Stimulated activated naive CD8-positive, alpha-beta T cell treated with anti-CD3 and anti-CD28 coated beads, Interleukin-15, Interleukin-2, amounts not matched to agents 100 ng/mL and 50 ng/mL, for 24 hours (primary cell): ENCODE measurements at regions not wholly inside any gene's neighbourhood (a gene's known extent, or its start where the extent isn't known, plus 50 kb on each side); places are given as distances from the start of the nearest gene placed in this dataset.

ENCODE experiments used
- H3K27ac Mint-ChIP-seq: one replicate; pipeline ENCODE4 v1.8.0; 2021; ENCODE audit warnings: mild to moderate bottlenecking, mixed read lengths
- H3K27me3 Mint-ChIP-seq: one replicate; pipeline ENCODE4 v1.8.0; 2021; ENCODE audit warnings: mixed read lengths
- H3K36me3 Mint-ChIP-seq: one replicate; pipeline ENCODE4 v1.8.0; 2021; ENCODE audit warnings: low read depth, mixed read lengths
- H3K4me1 Mint-ChIP-seq: one replicate; pipeline ENCODE4 v1.8.0; 2021; ENCODE audit warnings: low read depth, mixed read lengths
- H3K4me3 Mint-ChIP-seq: one replicate; pipeline ENCODE4 v1.8.0; 2021; ENCODE audit warnings: mild to moderate bottlenecking, mixed read lengths
- H3K9me3 Mint-ChIP-seq: one replicate; pipeline ENCODE4 v1.8.0; 2021; ENCODE audit warnings: mixed read lengths

- peaks cover 8% of the 10 kb centered on the region for H3K4me1 Mint-ChIP-seq
- H3K4me3 Mint-ChIP-seq, result no peak overlapping the region
- H3K9me3 Mint-ChIP-seq, result peaks cover 18% of the 10 kb centered on the region
- no peaks in the 10 kb centered on the region for H3K36me3 Mint-ChIP-seq
- no peak overlapping the region for H3K27ac Mint-ChIP-seq
- no peaks in the 10 kb centered on the region for H3K27me3 Mint-ChIP-seq
These were observed 436.4 kb downstream of the RFC3 start for GRCh38 chr13:34254366-34254765.

- Mint-ChIP-seq H3K27ac (no peak overlapping the region), H3K9me3 (peaks cover 18% of the 10 kb centered on the region), H3K27me3 (no peaks in the 10 kb centered on the region), H3K4me1 (peaks cover 8% of the 10 kb centered on the region), H3K4me3 (no peak overlapping the region), H3K36me3 (no peaks in the 10 kb centered on the region)
These were observed 437.8 kb downstream of the RFC3 start for GRCh38 chr13:34255711-34256110.

GRCh38 chr13:34256236-34256635 lies 438.3 kb downstream of the RFC3 start:
- H3K27ac Mint-ChIP-seq, result no peak overlapping the region

GRCh38 chr13:34257966-34258365 lies 440.0 kb downstream of the RFC3 start:
- Mint-ChIP-seq H3K4me3 (peak overlapping the region; percentile 19), H3K27ac (no peak overlapping the region), H3K9me3 (peaks cover 16% of the 10 kb centered on the region), H3K27me3 (no peaks in the 10 kb centered on the region), H3K4me1 (peaks cover 8% of the 10 kb centered on the region), H3K36me3 (no peaks in the 10 kb centered on the region)

More at GRCh38 chr13:34256236-34256635, 438.3 kb downstream of the RFC3 start:
- peaks cover 18% of the 10 kb centered on the region for H3K9me3 Mint-ChIP-seq
- H3K4me3 Mint-ChIP-seq, result no peak overlapping the region
- H3K36me3 Mint-ChIP-seq, result no peaks in the 10 kb centered on the region
- H3K4me1 Mint-ChIP-seq, result peaks cover 8% of the 10 kb centered on the region
- H3K27me3 Mint-ChIP-seq, result no peaks in the 10 kb centered on the region

- Mint-ChIP-seq H3K4me1 (peaks cover 8% of the 10 kb centered on the region), H3K36me3 (no peaks in the 10 kb centered on the region), H3K9me3 (peaks cover 19% of the 10 kb centered on the region), H3K4me3 (no peak overlapping the region), H3K27ac (no peak overlapping the region), H3K27me3 (no peaks in the 10 kb centered on the region)
These were observed 440.9 kb downstream of the RFC3 start for GRCh38 chr13:34258646-34259386.

- Mint-ChIP-seq H3K9me3 (peaks cover 6% of the 10 kb centered on the region), H3K27me3 (no peaks in the 10 kb centered on the region), H3K4me3 (no peak overlapping the region), H3K4me1 (no peaks in the 10 kb centered on the region), H3K36me3 (no peaks in the 10 kb centered on the region), H3K27ac (no peak overlapping the region)
These were observed 445.7 kb downstream of the RFC3 start for GRCh38 chr13:34263681-34264080.

GRCh38 chr13:34265046-34265679 lies 447.2 kb downstream of the RFC3 start:
- Mint-ChIP-seq H3K4me3 (no peak overlapping the region), H3K27me3 (no peaks in the 10 kb centered on the region), H3K36me3 (no peaks in the 10 kb centered on the region), H3K4me1 (no peaks in the 10 kb centered on the region), H3K27ac (no peak overlapping the region), H3K9me3 (peaks cover 5% of the 10 kb centered on the region)

GRCh38 chr13:34276764-34277163 lies 458.8 kb downstream of the RFC3 start:
- no peak overlapping the region for H3K27ac Mint-ChIP-seq
- no peaks in the 10 kb centered on the region for H3K27me3 Mint-ChIP-seq
- peaks cover 6% of the 10 kb centered on the region for H3K9me3 Mint-ChIP-seq
- no peaks in the 10 kb centered on the region for H3K36me3 Mint-ChIP-seq
- H3K4me3 Mint-ChIP-seq, result no peak overlapping the region
- H3K4me1 Mint-ChIP-seq, result no peaks in the 10 kb centered on the region

GRCh38 chr13:34277936-34278335 lies 460.0 kb downstream of the RFC3 start:
- no peak overlapping the region for H3K4me3 Mint-ChIP-seq
- H3K36me3 Mint-ChIP-seq, result no peaks in the 10 kb centered on the region
- no peak overlapping the region for H3K27ac Mint-ChIP-seq
- no peaks in the 10 kb centered on the region for H3K4me1 Mint-ChIP-seq
- H3K9me3 Mint-ChIP-seq, result peaks cover 6% of the 10 kb centered on the region
- H3K27me3 Mint-ChIP-seq, result no peaks in the 10 kb centered on the region

- H3K27me3 Mint-ChIP-seq, result no peaks in the 10 kb centered on the region
- H3K36me3 Mint-ChIP-seq, result no peaks in the 10 kb centered on the region
- H3K4me1 Mint-ChIP-seq, result no peaks in the 10 kb centered on the region
- H3K4me3 Mint-ChIP-seq, result no peak overlapping the region
- H3K27ac Mint-ChIP-seq, result no peak overlapping the region
- peaks cover 9% of the 10 kb centered on the region for H3K9me3 Mint-ChIP-seq
These were observed 460.8 kb downstream of the RFC3 start for GRCh38 chr13:34278780-34279179.

GRCh38 chr13:34290661-34291060 lies 472.7 kb downstream of the RFC3 start:
- Mint-ChIP-seq H3K27me3 (peaks cover 3% of the 10 kb centered on the region), H3K4me3 (no peak overlapping the region), H3K9me3 (peaks cover 9% of the 10 kb centered on the region), H3K4me1 (no peaks in the 10 kb centered on the region), H3K27ac (no peak overlapping the region), H3K36me3 (no peaks in the 10 kb centered on the region)

- Mint-ChIP-seq H3K4me1 (no peaks in the 10 kb centered on the region), H3K27ac (no peak overlapping the region), H3K27me3 (no peaks in the 10 kb centered on the region), H3K4me3 (no peak overlapping the region), H3K36me3 (no peaks in the 10 kb centered on the region), H3K9me3 (no peaks in the 10 kb centered on the region)
These were observed 476.7 kb downstream of the RFC3 start for GRCh38 chr13:34294483-34295129.

- no peak overlapping the region for H3K27ac Mint-ChIP-seq
- no peaks in the 10 kb centered on the region for H3K27me3 Mint-ChIP-seq
- H3K4me3 Mint-ChIP-seq, result no peak overlapping the region
- no peaks in the 10 kb centered on the region for H3K4me1 Mint-ChIP-seq
- H3K9me3 Mint-ChIP-seq, result peaks cover 15% of the 10 kb centered on the region
- H3K36me3 Mint-ChIP-seq, result no peaks in the 10 kb centered on the region
These were observed 482.6 kb downstream of the RFC3 start for GRCh38 chr13:34300559-34300958.

GRCh38 chr13:34302596-34302995 lies 484.6 kb downstream of the RFC3 start:
- Mint-ChIP-seq H3K4me3 (no peak overlapping the region), H3K27me3 (no peaks in the 10 kb centered on the region), H3K36me3 (no peaks in the 10 kb centered on the region), H3K9me3 (peaks cover 15% of the 10 kb centered on the region), H3K4me1 (no peaks in the 10 kb centered on the region), H3K27ac (no peak overlapping the region)

GRCh38 chr13:34303346-34303745 lies 485.4 kb downstream of the RFC3 start:
- Mint-ChIP-seq H3K36me3 (no peaks in the 10 kb centered on the region), H3K27ac (no peak overlapping the region), H3K27me3 (no peaks in the 10 kb centered on the region), H3K9me3 (peaks cover 15% of the 10 kb centered on the region), H3K4me3 (no peak overlapping the region), H3K4me1 (no peaks in the 10 kb centered on the region)
